Activated naive CD4-positive, alpha-beta T cell treated with anti-CD3 and anti-CD28 coated beads for 36 hours (primary cell): ENCODE measurements at regions not wholly inside any gene's neighbourhood (a gene's known extent, or its start where the extent isn't known, plus 50 kb on each side); places are given as distances from the start of the nearest gene placed in this dataset.
A peak's percentile ranks its signal among the peaks of the same experiment; 100 is the strongest.

Experiments
- CTCF ChIA-PET: fragments of 350-600 bp; sonication (Branson Sonifier 250); formaldehyde crosslinking; loops from one replicate; lab custom pipeline; 2021; ENCODE audit warnings: antibody characterized with exemption; lab: Charles Lee
- DNase-seq: peaks from one replicate; pipeline ENCODE4 v3.0.0-alpha.2; 2020
- H3K27ac Mint-ChIP-seq: one replicate; pipeline ENCODE4 v1.8.0; 2021; ENCODE audit warnings: mild to moderate bottlenecking, mixed read lengths
- H3K27me3 Mint-ChIP-seq: one replicate; pipeline ENCODE4 v1.8.0; 2021; ENCODE audit warnings: low read depth, mixed read lengths
- H3K36me3 Mint-ChIP-seq: one replicate; pipeline ENCODE4 v1.8.0; 2021; ENCODE audit warnings: low read depth, mixed read lengths
- H3K4me1 Mint-ChIP-seq: one replicate; pipeline ENCODE4 v1.8.0; 2021; ENCODE audit warnings: low read depth, mixed read lengths
- H3K4me3 Mint-ChIP-seq: one replicate; pipeline ENCODE4 v1.8.0; 2021; ENCODE audit warnings: mild to moderate bottlenecking, moderate library complexity, mixed read lengths
- H3K9me3 Mint-ChIP-seq: one replicate; pipeline ENCODE4 v1.8.0; 2021; ENCODE audit warnings: mixed read lengths
- intact Hi-C: fragments of 100-400 bp; cut with micrococcal nuclease; formaldehyde crosslinking; loops from one replicate; pipeline ENCODE4 v1.15.1; 2023

DNA sequence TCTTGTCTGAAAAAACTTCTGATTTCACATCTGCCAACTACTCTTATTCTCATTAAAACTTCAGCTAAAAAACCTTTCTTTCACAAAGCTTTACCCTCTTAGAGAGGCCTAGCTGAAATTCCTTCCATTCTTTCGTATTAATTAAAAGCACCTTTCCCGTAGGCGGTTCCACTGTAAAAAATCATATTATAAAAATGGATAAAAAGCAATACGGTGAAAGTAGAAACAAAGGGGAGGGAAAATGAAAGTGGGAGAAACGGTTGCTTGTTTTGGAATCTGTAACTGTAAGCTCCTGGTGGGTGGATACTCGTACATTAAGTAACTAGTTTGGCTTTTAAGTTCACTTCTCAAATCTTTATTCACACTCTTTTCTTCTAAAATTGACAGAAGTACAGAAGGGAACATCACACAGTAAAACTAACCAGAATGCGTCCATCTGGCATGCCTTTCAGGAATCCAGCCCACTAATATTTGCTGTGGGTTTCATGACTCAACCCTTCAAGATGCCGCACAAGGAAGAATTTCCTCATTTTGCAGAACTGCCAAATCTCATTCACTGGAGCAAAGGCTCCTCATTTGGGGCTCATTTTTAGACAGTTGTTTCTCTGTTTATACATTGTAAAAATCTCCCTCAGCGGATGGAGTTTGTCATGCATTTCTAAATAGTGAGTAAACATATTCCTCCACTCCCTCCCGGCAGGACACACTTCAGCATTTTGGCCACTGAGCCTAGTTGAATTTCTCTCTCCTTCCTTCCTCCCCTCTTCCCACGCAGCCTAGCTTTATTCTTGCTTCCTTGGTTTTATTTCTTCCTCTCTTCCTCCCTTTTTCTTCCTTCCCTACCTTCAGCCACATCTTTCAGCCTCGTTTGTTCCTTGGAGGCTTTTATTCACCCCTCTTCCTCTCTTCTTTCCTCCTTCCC, 419.5 kb upstream of the NAALADL2 start:
- H3K4me3 Mint-ChIP-seq = peak overlapping the region; percentile 0
- H3K36me3 Mint-ChIP-seq = no peaks in the 10 kb centered on the region
- intact Hi-C loops = no loop called here
- no peaks in the 10 kb centered on the region for H3K9me3 Mint-ChIP-seq
- CTCF ChIA-PET = no interaction called here
- peaks cover 22% of the 10 kb centered on the region for H3K27me3 Mint-ChIP-seq
- H3K27ac Mint-ChIP-seq = no peak overlapping the region
- H3K4me1 Mint-ChIP-seq = peaks cover 11% of the 10 kb centered on the region
- DNase-seq = no peak

DNA sequence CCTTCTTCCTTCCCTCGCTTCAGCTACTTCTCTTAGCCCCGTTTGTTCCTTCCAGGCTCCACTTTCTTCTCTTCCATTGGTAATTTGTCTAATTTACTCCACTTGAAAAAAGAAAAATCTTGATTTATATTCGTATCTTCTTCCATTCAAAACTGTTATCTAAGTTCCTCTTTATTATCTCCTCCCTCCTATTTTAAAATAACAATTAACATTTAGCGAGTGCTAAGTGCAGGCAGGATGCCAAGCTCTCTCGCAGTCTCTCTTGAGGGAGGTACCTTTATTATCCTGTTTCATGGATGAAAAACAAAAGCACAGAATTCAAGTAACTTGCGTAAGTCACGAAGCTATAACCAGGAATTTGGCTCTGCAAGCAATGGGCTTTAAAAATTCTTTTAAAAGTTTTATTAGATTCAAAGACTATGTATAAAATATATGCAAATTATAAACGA, 418.9 kb upstream of the NAALADL2 start:
- Mint-ChIP-seq H3K27me3 (peaks cover 22% of the 10 kb centered on the region), H3K4me1 (peaks cover 11% of the 10 kb centered on the region), H3K36me3 (no peaks in the 10 kb centered on the region), H3K27ac (no peak overlapping the region), H3K4me3 (peak overlapping the region; percentile 60), H3K9me3 (no peaks in the 10 kb centered on the region)
- CTCF ChIA-PET = no interaction called here
- intact Hi-C loops = no loop called here
- no peak for DNase-seq

DNA sequence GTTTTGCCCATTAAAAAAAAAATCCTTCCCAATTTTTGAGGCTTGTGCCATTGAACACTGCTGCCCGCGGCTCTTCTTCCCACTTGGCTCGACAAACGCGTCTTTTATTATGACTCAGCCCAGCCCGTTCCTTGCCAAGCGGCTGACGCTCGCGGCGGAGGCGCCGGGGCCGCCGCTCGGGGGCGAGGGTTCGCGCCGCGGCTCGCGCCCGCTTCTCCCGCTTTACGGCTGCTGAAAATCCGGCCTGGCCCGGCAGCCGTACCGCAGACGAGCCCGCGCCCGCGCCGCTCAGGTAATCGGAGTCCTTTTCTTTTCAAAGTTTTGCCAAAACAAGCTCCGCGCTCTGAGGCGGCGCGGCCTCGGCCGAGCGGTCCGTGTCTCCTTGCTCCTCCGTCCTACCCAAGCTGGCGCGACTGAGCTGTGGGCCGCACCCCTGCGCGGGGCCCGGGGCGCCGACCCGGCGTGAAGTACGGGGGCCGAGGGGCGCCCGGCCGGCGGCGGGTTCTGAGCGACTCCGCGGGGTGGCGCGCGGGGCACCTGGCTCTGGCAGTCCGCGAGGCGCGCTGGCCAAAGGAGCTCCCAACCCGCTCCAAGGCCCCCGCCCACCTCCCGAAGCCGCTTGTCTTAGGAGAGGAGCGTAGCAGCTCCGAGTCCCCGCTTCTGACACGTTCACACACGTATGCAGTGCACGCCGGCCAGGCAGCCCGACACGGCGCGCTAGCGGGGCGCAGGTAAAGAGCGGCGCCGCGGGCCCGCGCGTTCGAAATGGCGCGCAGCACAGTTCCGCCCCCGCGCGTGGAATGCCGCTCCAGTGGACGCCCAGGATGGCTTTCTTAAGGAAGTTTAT, 418.2 kb upstream of the NAALADL2 start:
- no peaks in the 10 kb centered on the region for H3K9me3 Mint-ChIP-seq
- no peak overlapping the region for H3K27ac Mint-ChIP-seq
- no peaks in the 10 kb centered on the region for H3K36me3 Mint-ChIP-seq
- H3K4me3 Mint-ChIP-seq = peak overlapping the region; percentile 76
- peak; percentile 58 for DNase-seq
- H3K27me3 Mint-ChIP-seq = peaks cover 22% of the 10 kb centered on the region
- CTCF ChIA-PET = no interaction called here
- H3K4me1 Mint-ChIP-seq = peaks cover 11% of the 10 kb centered on the region
- intact Hi-C loops = no loop called here

DNA sequence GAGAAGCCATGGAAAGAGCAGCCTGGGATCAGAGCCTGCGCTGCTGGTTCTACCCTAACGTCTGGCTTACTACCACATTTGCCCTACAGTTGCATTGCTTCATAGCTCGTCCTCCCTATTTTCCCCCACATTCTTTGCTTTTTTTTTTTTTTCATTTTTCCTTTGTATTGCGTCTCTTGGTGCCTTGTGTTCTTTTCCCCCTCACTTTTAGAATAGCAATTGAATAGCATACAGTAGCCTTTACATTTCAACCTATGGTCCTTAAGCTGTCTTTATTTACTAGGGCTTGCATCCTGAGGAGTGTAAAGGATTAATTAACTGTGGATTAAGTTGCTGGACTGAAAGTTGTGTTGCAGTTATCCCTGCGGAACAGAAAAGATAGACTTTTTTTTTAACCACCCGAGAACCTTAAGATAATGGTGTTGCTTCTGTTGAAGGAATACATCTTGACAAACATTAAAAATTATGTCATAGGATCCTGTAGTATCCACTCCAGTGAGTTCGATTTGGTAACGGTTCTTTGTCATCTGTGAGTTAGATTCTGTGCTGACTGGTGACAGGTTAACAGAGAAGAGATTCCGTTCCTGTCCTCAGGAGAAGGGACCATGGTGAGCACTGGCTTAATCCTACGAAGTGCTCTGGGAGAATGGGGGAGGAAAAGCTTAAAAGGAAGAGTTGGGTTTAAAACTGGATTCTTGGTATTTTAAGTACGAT, 417.4 kb upstream of the NAALADL2 start:
- H3K4me3 Mint-ChIP-seq = peak overlapping the region; percentile 76
- DNase-seq = no peak
- no peaks in the 10 kb centered on the region for H3K9me3 Mint-ChIP-seq
- intact Hi-C loops = no loop called here
- peaks cover 11% of the 10 kb centered on the region for H3K4me1 Mint-ChIP-seq
- H3K36me3 Mint-ChIP-seq = no peaks in the 10 kb centered on the region
- H3K27me3 Mint-ChIP-seq = peaks cover 21% of the 10 kb centered on the region
- CTCF ChIA-PET = no interaction called here
- H3K27ac Mint-ChIP-seq = peak overlapping the region; percentile 42

DNA sequence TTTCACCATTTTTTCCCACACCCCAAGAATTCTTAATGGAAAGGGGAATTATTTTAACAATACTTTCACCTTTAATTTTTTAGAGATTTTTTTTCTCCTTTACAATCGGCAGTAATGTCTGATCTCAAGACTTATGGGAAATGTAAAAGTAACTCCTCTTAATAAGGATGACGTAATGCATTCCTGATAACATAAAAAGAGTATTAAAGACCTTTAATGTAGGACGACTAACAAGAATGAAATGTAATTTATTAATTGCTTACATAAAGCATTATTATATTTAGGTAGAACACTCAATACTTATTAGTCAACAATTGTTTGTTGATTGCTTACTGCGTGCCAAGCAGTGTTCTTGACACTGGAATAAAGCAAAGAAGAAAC, 416.8 kb upstream of the NAALADL2 start:
- CTCF ChIA-PET = no interaction called here
- Mint-ChIP-seq H3K27ac (no peak overlapping the region), H3K9me3 (no peaks in the 10 kb centered on the region), H3K27me3 (peaks cover 21% of the 10 kb centered on the region), H3K36me3 (no peaks in the 10 kb centered on the region), H3K4me1 (peaks cover 11% of the 10 kb centered on the region), H3K4me3 (no peak overlapping the region)
- intact Hi-C loops = no loop called here
- DNase-seq = no peak

DNA sequence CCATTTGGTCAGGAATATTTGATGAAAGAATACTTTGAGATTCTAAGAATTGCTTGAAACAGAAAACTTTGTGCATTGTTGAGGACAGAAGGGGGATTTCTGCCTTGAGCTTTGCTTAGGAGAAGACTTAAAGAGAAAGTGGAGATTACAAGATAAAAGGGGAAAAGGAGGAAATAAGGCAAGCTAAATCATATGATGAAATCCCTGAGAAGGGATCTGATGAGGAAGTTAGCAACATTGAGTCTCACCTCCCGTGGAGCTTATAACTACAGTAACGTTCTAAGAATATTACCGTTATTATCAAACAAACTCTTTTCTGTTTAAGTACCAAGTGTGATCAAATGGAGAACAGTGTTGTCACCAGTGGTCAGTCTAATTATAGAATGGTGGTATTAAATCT, 414.7 kb upstream of the NAALADL2 start:
- Mint-ChIP-seq H3K4me1 (peaks cover 11% of the 10 kb centered on the region), H3K4me3 (no peak overlapping the region), H3K9me3 (peaks cover 7% of the 10 kb centered on the region), H3K36me3 (peaks cover 2% of the 10 kb centered on the region), H3K27ac (no peak overlapping the region), H3K27me3 (peaks cover 17% of the 10 kb centered on the region)
- intact Hi-C loops = no loop called here
- DNase-seq = no peak
- CTCF ChIA-PET = no interaction called here

DNA sequence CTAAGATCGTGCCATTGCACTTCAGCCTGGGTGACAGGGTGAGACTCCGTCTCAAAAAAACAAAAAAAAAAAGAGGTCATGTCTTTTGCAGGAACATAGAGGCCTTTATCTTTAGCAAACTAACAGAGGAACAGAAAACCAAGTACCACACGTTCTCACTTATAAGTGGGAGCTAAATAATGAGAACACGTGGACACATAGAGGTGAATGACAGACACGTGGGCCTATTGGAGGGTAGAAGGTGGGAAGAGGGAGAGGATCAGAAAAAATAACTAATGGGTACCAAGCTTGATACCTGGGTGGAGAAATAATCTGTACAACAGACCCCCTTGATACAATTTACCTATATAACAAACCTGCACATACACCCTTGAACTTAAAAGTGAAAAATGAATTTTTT, 401.4 kb upstream of the NAALADL2 start:
- intact Hi-C loops = no loop called here
- H3K9me3 Mint-ChIP-seq = peaks cover 11% of the 10 kb centered on the region
- no peaks in the 10 kb centered on the region for H3K4me1 Mint-ChIP-seq
- no peaks in the 10 kb centered on the region for H3K36me3 Mint-ChIP-seq
- no peak for DNase-seq
- no peak overlapping the region for H3K27ac Mint-ChIP-seq
- CTCF ChIA-PET = no interaction called here
- H3K27me3 Mint-ChIP-seq = no peaks in the 10 kb centered on the region
- H3K4me3 Mint-ChIP-seq = no peak overlapping the region

DNA sequence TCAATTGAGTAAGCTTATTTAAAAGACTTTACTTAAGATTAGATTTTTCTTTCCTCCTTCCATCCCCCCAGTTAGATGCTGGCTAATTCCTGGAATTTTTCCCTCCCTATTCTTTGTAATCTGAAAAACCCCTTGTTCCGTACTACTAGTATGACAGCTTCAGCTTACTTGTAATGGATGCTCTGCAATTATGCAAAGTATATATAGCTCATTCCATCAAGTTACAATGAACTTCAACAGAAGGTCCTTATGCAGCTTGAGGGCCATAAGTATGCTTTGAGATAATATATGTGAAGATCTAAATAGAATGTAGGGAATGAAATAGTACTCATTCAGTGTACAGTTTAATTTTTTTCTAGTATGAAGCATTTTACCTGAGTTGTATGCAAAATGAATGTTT, 398.3 kb upstream of the NAALADL2 start:
- no peak overlapping the region for H3K27ac Mint-ChIP-seq
- H3K36me3 Mint-ChIP-seq = no peaks in the 10 kb centered on the region
- no peaks in the 10 kb centered on the region for H3K27me3 Mint-ChIP-seq
- DNase-seq = no peak
- intact Hi-C loops = no loop called here
- no peaks in the 10 kb centered on the region for H3K9me3 Mint-ChIP-seq
- CTCF ChIA-PET = no interaction called here
- H3K4me1 Mint-ChIP-seq = no peaks in the 10 kb centered on the region
- H3K4me3 Mint-ChIP-seq = no peak overlapping the region

DNA sequence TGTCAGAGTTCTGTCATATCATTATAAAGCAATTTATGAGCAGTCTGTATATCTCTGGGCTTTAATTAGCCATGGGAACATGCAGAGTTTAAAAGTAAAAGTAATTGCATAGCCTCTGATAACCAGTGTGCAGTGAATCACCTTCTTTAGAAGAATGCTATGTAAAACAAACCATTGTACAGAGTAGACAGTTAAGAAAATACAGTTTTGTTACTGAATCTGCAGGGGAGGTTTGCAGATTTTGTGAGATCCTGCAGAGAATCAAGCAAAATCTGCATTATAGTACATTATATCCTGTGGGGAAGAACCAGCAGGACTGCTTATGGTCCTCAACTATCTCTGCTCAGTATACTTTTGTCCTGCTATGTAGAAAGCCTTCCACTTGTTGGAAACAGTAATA, 396.2 kb upstream of the NAALADL2 start:
- intact Hi-C loops = no loop called here
- H3K27ac Mint-ChIP-seq = no peak overlapping the region

DNA sequence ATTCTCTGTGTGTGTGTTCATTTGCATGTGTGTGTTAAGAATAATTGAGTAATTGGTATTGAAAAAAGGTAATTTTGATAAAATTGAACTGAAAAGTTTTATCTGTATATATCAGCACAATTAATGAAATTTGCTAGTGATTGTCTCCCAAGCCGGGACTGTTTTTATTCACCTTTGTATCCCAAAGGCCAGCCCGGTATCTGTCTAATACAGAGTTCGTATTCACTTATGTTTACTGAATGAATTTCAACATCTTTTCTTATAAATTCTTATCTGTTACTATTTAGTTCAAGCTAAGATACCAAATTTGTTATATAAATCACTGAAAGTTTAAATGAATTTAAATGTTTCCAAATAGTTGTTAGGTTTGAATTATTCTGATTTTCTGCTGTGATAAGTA, 394.0 kb upstream of the NAALADL2 start:
- no peaks in the 10 kb centered on the region for H3K36me3 Mint-ChIP-seq
- no peak for DNase-seq
- no peak overlapping the region for H3K4me3 Mint-ChIP-seq
- H3K27me3 Mint-ChIP-seq = no peaks in the 10 kb centered on the region
- no peak overlapping the region for H3K27ac Mint-ChIP-seq
- CTCF ChIA-PET = no interaction called here
- H3K4me1 Mint-ChIP-seq = no peaks in the 10 kb centered on the region
- intact Hi-C loops = no loop called here
- H3K9me3 Mint-ChIP-seq = peaks cover 1% of the 10 kb centered on the region

More for the DNA sequence above, 396.2 kb upstream of the NAALADL2 start:
- H3K36me3 Mint-ChIP-seq = no peaks in the 10 kb centered on the region
- H3K9me3 Mint-ChIP-seq = no peaks in the 10 kb centered on the region
- H3K27me3 Mint-ChIP-seq = no peaks in the 10 kb centered on the region
- H3K4me1 Mint-ChIP-seq = no peaks in the 10 kb centered on the region
- no peak for DNase-seq
- H3K4me3 Mint-ChIP-seq = no peak overlapping the region
- CTCF ChIA-PET = no interaction called here

DNA sequence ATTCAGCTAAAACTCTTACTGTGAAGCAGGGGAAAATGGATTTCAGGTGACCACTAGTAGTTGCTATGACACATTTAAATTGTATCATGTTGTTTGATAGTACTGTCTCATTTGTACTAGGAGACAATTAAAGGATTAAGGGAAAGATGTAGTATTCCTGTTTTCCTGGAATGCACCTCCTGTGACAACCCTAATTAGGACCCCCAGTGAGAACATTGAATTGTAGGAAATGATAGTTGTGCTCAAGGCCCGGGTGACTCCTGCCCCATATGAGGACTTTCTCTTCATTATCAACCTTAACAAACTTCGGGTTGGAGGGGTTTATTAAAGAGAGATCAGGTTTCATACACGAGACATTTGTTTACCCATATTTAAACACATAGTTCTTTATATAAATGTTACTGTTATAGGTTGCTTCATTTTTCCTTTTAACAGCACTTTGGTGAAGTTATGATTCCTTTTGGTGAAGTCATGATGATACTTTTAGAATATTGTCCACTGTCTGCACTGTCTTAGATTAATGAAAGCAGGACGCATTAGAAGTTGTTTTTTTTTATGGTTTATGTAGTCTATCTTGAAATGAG, 392.6 kb upstream of the NAALADL2 start:
- no peaks in the 10 kb centered on the region for H3K36me3 Mint-ChIP-seq
- no peak overlapping the region for H3K4me3 Mint-ChIP-seq
- H3K9me3 Mint-ChIP-seq = peaks cover 1% of the 10 kb centered on the region
- no peak for DNase-seq
- H3K27ac Mint-ChIP-seq = no peak overlapping the region
- intact Hi-C loops = no loop called here
- CTCF ChIA-PET = no interaction called here
- H3K27me3 Mint-ChIP-seq = no peaks in the 10 kb centered on the region
- H3K4me1 Mint-ChIP-seq = no peaks in the 10 kb centered on the region

DNA sequence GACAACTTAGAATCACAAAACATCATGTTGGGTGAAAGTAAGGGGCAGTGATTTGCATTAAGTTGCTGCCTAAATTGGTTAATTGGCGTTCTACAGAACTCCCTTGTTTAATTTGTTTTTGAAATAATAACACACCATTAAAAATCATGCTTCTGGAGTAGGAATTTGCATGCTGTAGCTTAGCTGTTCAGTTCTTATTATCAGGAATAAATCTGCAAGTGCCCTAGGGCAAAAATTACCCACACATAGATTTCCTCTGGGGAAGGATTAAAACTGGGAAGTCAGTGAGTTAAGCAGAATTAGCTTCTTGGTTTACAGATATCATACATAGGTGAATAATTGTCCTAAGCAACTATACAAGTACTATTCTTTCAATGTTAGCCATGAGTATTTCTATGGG, 381.6 kb upstream of the NAALADL2 start:
- intact Hi-C loops = no loop called here

More for the DNA sequence above, 381.6 kb upstream of the NAALADL2 start:
- no peaks in the 10 kb centered on the region for H3K4me1 Mint-ChIP-seq
- CTCF ChIA-PET = no interaction called here
- no peak overlapping the region for H3K4me3 Mint-ChIP-seq
- no peak overlapping the region for H3K27ac Mint-ChIP-seq
- DNase-seq = no peak
- H3K36me3 Mint-ChIP-seq = no peaks in the 10 kb centered on the region
- H3K27me3 Mint-ChIP-seq = no peaks in the 10 kb centered on the region
- H3K9me3 Mint-ChIP-seq = no peaks in the 10 kb centered on the region
